ENCODE measurements at regions not wholly inside any gene's neighbourhood (a gene's known extent, or its start where the extent isn't known, plus 50 kb on each side); places are given as distances from the start of the nearest gene placed in this dataset.

DNA sequence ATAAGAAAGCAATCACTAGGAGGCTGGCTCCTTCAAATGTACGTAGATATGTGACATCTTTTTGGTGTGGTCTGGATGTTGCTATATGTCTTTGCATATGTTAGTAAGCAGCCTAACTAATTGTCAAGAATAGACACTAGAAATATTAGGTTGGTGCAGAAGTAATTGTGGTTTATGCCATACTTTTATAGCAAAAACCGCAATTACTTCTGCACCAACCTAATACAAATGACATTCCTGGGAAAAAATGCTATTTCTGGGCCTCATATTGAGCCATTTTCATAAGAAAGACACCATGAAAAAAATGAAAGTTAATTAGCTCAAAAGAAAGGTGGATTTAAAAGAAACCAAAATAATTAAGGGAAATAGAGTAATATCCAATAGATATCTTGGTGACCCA is 555.8 kb downstream of the ZNF385D start:
- TF ChIP-seq, protein P1, sequence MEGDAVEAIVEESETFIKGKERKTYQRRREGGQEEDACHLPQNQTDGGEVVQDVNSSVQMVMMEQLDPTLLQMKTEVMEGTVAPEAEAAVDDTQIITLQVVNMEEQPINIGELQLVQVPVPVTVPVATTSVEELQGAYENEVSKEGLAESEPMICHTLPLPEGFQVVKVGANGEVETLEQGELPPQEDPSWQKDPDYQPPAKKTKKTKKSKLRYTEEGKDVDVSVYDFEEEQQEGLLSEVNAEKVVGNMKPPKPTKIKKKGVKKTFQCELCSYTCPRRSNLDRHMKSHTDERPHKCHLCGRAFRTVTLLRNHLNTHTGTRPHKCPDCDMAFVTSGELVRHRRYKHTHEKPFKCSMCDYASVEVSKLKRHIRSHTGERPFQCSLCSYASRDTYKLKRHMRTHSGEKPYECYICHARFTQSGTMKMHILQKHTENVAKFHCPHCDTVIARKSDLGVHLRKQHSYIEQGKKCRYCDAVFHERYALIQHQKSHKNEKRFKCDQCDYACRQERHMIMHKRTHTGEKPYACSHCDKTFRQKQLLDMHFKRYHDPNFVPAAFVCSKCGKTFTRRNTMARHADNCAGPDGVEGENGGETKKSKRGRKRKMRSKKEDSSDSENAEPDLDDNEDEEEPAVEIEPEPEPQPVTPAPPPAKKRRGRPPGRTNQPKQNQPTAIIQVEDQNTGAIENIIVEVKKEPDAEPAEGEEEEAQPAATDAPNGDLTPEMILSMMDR (IDR thresholded peaks at IDR 0.05): no peak
- no peak for TF ChIP-seq POLR2A (IDR thresholded peaks at IDR 0.05)
- TF ChIP-seq EP300 (IDR thresholded peaks at IDR 0.05): no peak

Measured in tibial nerve (tissue), 4 donors.